Activated CD4-positive, alpha-beta T cell treated with anti-CD3 and anti-CD28 coated beads, Interleukin-2, amount 10 ng/mL, durations not matched to agents 24 days and 14 days (primary cell): ENCODE measurements at regions not wholly inside any gene's neighbourhood (a gene's known extent, or its start where the extent isn't known, plus 50 kb on each side); places are given as distances from the start of the nearest gene placed in this dataset.

ENCODE experiments used
- DNase-seq: peaks from one replicate; pipeline ENCODE4 v3.0.0; 2022
- H3K27ac Mint-ChIP-seq: one replicate; pipeline ENCODE4 v1.8.0; 2022; ENCODE audit warnings: mild to moderate bottlenecking, mixed read lengths
- H3K27me3 Mint-ChIP-seq: one replicate; pipeline ENCODE4 v1.8.0; 2022; ENCODE audit warnings: mixed read lengths
- H3K36me3 Mint-ChIP-seq: one replicate; pipeline ENCODE4 v1.8.0; 2022; ENCODE audit warnings: low read depth, mild to moderate bottlenecking, mixed read lengths
- H3K4me1 Mint-ChIP-seq: one replicate; pipeline ENCODE4 v1.8.0; 2021; ENCODE audit warnings: mixed read lengths
- H3K4me3 Mint-ChIP-seq: one replicate; pipeline ENCODE4 v1.8.0; 2022; ENCODE audit warnings: mild to moderate bottlenecking, moderate library complexity, mixed read lengths
- H3K9me3 Mint-ChIP-seq: one replicate; pipeline ENCODE4 v1.8.0; 2021; ENCODE audit warnings: mixed read lengths
- intact Hi-C: fragments of 100-400 bp; cut with micrococcal nuclease; formaldehyde crosslinking; loops from one replicate; pipeline ENCODE4 v1.15.1; 2023

DNA sequence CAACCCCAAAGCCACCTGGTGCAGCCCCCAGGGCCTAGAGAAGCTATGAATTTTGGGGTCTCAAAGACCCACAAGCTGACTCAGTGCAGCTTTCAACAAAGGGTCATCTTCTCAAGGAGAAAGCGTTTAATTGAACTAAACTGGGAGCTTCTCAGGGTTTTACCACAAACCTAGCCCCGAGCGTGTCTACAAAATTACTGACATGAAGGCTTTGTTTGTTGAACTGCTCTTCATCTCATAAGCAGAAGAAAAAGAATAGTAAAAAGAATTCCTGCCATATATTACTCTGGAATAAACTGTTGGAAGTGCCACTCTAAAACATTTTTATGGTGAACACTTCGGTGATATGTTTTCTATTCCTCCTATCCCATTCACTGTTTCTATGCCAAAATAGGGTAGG, 50.8 kb upstream of the INCENP start:
- H3K4me3 Mint-ChIP-seq: no peak overlapping the region
- H3K27me3 Mint-ChIP-seq: no peaks in the 10 kb centered on the region
- no peak for DNase-seq
- H3K4me1 Mint-ChIP-seq: peaks cover 2% of the 10 kb centered on the region
- no peaks in the 10 kb centered on the region for H3K9me3 Mint-ChIP-seq
- intact Hi-C loops: no loop called here
- H3K27ac Mint-ChIP-seq: no peak overlapping the region
- no peaks in the 10 kb centered on the region for H3K36me3 Mint-ChIP-seq

DNA sequence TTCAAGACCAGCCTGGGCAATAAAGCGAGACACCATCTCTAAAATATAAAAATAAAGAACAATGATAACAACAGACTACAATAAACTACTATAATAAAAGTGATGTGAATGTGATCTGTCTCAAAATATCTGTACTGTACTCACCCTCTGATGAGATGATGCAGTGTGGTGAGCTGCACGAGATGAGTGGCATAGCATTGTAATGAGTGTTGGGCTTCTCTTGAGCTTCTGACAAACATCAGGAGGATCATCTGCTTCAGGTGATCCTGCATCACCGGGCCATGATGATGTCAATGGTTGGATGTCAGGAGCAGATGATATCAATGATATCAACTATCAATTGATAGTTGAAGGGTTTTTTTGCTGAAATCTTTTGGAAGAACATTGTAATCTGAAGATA, 52.4 kb upstream of the INCENP start:
- no peak for DNase-seq
- intact Hi-C loops: no loop called here
- no peaks in the 10 kb centered on the region for H3K9me3 Mint-ChIP-seq
- H3K4me1 Mint-ChIP-seq: peaks cover 2% of the 10 kb centered on the region
- H3K4me3 Mint-ChIP-seq: no peak overlapping the region
- no peaks in the 10 kb centered on the region for H3K27me3 Mint-ChIP-seq
- H3K27ac Mint-ChIP-seq: no peak overlapping the region
- no peaks in the 10 kb centered on the region for H3K36me3 Mint-ChIP-seq

DNA sequence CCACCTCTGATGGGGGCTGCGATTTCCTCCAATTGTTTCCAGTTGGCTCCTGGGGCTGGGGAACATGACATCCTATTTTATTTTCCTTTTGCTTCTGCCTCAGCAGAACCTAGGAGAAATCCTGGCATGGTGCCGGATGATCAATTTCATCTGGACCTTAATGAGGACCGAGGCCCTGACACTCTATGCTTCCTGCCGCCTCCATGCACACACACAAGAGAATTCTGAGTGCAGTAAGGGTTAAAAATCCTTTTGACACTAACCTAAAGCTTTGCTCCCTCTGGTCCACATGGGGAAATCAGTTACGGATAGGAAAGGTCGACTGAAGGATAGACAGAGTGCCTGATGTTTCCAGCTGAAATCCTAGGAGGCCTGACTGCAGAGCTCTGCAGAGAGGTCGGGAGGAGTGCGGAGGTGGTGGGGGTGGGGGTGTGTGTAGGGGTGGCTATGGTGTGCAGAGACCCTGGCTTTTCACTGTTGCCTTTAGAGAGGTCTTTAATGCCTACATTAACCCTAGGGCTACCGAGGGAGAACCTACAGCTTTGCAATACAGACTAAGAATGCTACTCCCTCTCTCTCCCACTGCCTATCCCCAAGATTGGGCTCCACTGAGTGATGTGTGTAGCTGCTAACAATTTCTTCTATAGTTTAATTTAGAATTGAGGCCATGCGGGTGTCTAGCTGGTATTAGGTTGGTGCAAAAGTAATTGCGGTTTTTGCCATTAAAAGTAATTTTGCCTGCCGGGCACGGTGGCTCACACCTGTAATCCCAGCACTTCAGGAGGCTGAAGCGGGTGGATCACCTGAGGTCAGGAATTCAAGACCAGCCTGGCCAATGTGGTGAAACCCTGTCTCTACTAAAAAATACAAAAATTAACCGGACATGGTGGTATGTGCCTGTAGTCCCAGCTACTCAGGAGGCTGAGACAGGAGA, 53.6 kb upstream of the INCENP start:
- Mint-ChIP-seq H3K27me3 (peaks cover 2% of the 10 kb centered on the region), H3K9me3 (no peaks in the 10 kb centered on the region), H3K27ac (no peak overlapping the region), H3K4me3 (no peak overlapping the region), H3K36me3 (no peaks in the 10 kb centered on the region), H3K4me1 (peaks cover 2% of the 10 kb centered on the region)
- intact Hi-C loops: no loop called here
- DNase-seq: no peak

DNA sequence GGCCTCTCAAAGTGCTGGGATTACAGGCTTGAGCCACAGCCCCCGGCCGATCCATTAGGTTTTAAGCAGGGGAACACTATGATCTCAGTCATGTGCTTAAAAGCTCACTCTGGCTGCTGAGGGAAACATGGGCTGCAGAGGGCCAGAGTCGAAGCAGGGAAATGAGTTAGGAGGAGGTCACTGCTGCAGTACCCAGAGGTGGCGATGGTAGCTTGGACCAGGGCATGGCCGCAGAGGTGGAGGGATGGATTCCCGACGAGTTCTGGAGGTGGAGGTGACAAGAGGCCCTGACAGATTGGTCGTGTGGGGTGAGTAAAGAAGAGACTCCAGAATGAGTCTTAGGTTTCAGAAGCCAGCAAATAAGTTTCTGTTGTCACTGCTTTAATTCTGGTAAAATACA, 54.4 kb upstream of the INCENP start:
- Mint-ChIP-seq H3K27me3 (peaks cover 5% of the 10 kb centered on the region), H3K36me3 (no peaks in the 10 kb centered on the region), H3K4me3 (no peak overlapping the region), H3K4me1 (peaks cover 2% of the 10 kb centered on the region), H3K27ac (no peak overlapping the region), H3K9me3 (no peaks in the 10 kb centered on the region)
- DNase-seq: no peak
- intact Hi-C loops: no loop called here

DNA sequence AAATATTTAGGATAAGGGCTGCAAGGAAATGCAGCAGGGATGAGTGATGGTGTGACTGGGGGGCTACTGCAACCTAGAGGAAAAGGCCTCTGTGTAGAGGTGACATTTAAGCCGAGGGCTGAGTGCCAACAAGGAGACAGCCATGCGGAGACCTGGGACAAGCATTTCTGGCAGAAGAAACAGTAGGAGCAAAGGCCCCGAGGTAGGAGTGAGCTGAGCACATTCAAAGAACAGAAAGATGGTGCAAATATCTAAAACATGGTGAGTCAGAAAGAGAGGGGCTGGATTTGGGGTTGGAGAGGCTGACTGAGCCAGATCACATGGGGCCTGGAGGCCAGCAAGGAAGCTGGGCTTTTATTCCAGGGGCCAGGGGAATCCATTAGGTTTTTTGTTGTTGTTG, 55.1 kb upstream of the INCENP start:
- intact Hi-C loops: no loop called here
- H3K4me1 Mint-ChIP-seq: peaks cover 2% of the 10 kb centered on the region
- H3K27me3 Mint-ChIP-seq: peaks cover 5% of the 10 kb centered on the region
- H3K9me3 Mint-ChIP-seq: no peaks in the 10 kb centered on the region
- H3K4me3 Mint-ChIP-seq: no peak overlapping the region
- no peaks in the 10 kb centered on the region for H3K36me3 Mint-ChIP-seq
- H3K27ac Mint-ChIP-seq: no peak overlapping the region
- DNase-seq: no peak

DNA sequence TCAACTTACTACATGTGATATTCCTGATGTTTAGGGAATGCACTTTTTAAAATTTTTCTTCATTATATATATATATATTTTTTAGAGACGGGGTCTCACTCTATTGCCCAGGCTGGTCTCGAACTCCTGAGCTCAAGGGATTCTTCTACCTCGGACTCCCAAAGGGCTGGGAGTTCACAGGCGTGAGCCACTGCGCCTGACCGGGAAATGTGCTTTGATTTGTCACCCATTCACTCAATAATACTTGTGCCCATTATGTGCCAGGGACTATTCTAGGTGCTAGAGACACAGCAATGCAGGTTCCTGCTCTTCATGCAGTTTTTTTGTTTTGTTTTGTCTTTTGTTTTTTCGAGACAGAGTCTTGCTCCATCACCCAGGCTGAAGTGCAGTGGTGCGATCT, 56.1 kb upstream of the INCENP start:
- H3K27me3 Mint-ChIP-seq: peaks cover 5% of the 10 kb centered on the region
- intact Hi-C loops: no loop called here
- no peak for DNase-seq
- peaks cover 2% of the 10 kb centered on the region for H3K4me1 Mint-ChIP-seq
- no peaks in the 10 kb centered on the region for H3K36me3 Mint-ChIP-seq
- no peak overlapping the region for H3K27ac Mint-ChIP-seq
- no peak overlapping the region for H3K4me3 Mint-ChIP-seq
- no peaks in the 10 kb centered on the region for H3K9me3 Mint-ChIP-seq

DNA sequence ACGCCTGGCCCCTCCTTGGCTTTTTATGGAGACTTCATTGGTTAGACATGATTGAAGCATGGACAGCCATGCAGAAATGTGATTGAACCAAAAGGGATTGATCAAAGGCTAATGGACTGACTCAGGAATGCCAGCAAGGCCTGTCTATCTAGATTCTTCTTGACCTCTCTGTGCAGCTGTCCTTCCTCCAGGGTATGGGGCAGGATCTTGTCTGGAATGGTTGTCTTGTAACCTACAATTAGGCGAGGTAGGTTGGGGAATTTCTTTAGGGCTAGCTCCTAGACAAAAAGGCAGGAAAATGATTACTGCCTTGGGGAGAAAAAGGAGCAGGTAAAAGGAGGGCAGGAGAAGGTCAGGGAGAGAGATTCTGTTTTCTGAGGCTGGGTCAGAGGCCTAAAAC, 59.6 kb upstream of the INCENP start:
- Mint-ChIP-seq H3K9me3 (no peaks in the 10 kb centered on the region), H3K4me1 (no peaks in the 10 kb centered on the region), H3K4me3 (no peak overlapping the region), H3K27ac (no peak overlapping the region), H3K36me3 (no peaks in the 10 kb centered on the region), H3K27me3 (peaks cover 7% of the 10 kb centered on the region)
- intact Hi-C loops: no loop called here
- no peak for DNase-seq

DNA sequence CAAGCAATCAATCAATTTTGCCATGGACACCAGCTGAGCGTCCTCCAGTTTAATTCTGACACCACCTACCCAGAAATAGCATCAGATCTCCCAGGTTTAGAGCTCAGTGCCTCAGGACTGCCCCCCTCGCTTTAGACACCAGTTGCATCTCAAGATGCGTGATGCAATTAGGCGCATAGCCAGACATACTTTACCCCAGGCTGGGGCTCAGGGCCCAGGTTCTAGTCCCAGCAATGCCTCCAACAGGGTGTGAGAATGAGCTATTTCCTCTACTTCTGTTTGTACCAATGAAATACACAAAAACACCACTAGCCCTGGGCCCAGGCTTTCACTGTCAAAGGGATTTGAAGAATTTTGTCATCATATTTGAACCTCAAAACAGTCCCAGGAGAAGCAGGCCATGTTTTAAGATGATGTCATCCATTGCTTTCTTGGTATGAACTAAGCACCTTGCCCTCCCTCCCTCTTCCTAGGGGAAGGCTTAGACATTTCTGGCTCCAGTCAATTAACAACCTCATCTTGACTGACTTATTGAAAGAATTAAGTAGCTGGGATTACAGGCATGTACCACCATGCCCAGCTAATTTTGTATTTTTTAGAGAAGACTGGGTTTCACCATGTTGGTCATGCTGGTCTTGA, 61.5 kb upstream of the INCENP start:
- H3K36me3 Mint-ChIP-seq: no peaks in the 10 kb centered on the region
- DNase-seq: no peak
- H3K27me3 Mint-ChIP-seq: peaks cover 7% of the 10 kb centered on the region
- no peak overlapping the region for H3K27ac Mint-ChIP-seq
- no peaks in the 10 kb centered on the region for H3K9me3 Mint-ChIP-seq
- no peaks in the 10 kb centered on the region for H3K4me1 Mint-ChIP-seq
- intact Hi-C loops: no loop called here
- no peak overlapping the region for H3K4me3 Mint-ChIP-seq

DNA sequence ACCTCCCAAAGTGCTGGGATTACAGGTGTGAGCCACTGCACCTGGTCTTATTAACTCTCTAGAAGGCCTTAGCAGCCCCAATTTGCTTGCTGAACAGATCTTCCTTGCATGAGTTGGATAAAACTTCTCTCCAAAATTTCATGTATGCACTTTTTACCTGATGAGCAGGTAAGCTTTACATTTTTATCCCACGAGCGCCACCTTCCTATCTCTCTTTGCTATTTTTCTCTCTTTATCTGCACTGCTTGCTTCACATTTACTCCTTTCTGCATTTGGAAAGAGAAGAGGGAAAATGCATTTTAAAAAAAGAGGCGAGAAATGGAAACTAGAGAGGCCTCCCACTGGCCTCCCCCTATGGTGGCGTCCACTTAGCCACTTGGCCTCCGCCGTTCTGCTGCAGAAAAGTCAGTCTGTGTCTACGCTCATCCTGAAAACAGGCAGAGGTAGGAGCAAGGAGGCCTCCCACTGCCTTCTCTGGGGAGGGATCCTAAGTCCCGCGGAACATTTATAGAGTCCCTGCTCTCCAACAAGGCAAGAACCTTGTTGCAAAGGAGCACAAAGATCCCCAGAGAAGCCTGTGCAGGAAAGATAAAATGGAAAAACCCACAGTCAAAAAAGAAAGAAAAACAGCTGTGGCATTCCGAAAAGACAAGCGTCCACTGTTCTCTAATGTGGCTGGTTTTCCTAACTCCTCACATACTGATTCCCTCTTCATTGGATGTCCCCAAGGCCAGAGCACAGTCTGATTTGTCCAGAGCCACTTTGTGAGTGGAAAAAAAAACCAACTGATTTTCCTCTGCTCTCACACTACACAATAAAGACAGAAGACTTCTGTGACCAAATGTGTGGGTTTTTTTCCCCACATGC, 62.2 kb upstream of the INCENP start:
- intact Hi-C loops: no loop called here
- Mint-ChIP-seq H3K27me3 (peaks cover 7% of the 10 kb centered on the region), H3K36me3 (no peaks in the 10 kb centered on the region), H3K9me3 (no peaks in the 10 kb centered on the region), H3K4me1 (no peaks in the 10 kb centered on the region), H3K27ac (no peak overlapping the region), H3K4me3 (no peak overlapping the region)
- no peak for DNase-seq

DNA sequence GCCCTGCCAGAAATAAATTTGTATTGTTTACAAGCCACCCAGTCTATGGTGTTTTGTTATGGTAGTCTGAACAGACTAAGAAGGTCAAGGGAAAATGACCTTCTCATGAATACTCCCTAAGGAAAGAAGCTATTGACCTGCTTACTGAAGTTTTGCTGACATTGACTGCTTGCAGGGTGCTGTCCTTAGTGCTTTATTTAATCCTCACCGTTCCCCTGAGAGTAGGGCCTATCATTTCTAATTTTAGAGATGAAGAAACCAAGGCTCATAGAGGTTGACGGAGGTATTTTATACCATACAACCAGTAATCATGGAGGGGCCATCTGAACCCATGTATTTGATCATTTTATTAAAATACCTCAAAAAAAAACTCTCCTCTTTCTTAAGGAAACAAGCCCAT, 66.7 kb upstream of the INCENP start:
- peaks cover 18% of the 10 kb centered on the region for H3K27me3 Mint-ChIP-seq
- H3K9me3 Mint-ChIP-seq: no peaks in the 10 kb centered on the region
- DNase-seq: no peak
- intact Hi-C loops: no loop called here
- H3K36me3 Mint-ChIP-seq: no peaks in the 10 kb centered on the region
- no peak overlapping the region for H3K4me3 Mint-ChIP-seq
- no peak overlapping the region for H3K27ac Mint-ChIP-seq
- H3K4me1 Mint-ChIP-seq: no peaks in the 10 kb centered on the region

DNA sequence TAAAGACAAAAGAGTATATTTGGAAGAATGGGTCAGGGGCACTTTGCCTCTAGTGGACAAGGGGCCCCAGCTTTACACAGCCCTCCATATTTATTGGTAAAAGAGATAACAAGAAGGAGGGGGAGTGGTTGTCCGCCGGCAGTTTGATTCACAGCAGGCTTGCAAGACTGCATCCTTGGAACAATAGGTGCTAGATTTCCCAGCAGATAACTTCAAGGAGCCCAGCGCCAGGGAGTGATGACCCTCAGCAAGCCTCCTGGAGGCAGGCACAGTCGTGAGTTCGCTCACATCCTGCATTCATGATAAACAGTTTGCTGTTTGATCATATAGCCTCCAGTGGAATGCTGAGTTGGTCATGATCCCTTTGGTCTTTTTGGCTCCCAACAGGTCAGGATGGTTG, 67.8 kb upstream of the INCENP start:
- no peak for DNase-seq
- Mint-ChIP-seq H3K27ac (no peak overlapping the region), H3K9me3 (no peaks in the 10 kb centered on the region), H3K4me3 (no peak overlapping the region), H3K27me3 (peaks cover 20% of the 10 kb centered on the region), H3K4me1 (no peaks in the 10 kb centered on the region), H3K36me3 (no peaks in the 10 kb centered on the region)
- intact Hi-C loops: no loop called here

DNA sequence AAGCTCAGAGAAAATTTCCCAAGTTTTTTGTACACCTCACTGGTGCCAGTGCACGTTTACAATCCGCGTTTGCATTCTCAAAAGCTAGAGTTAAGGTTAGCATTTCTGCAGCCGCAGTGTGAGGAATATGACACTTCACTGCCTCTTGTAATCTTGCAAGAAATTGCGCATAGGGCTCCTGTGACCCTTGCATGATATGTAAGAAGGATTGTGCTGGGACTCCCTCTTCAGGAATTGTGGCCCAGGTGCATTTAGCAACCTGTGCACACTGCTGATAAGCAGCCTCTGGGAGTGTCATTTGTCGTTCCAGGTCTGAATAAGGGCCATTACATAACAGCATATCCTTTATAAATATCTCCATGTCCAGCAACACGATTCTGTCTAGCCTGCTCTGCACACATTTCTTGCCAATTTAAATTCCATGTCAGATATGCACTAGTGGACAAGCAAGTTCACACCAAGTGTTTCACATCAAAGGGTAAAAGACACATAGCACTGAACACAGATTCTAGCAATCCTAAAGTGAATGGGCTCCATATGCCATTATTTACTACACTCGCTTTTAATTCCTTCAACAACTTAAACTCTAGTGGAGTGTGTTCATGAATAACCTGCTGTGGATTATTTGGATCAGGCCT, 69.2 kb upstream of the INCENP start:
- intact Hi-C loops: no loop called here
- peak; percentile 68 for DNase-seq
- H3K9me3 Mint-ChIP-seq: no peaks in the 10 kb centered on the region
- H3K4me1 Mint-ChIP-seq: no peaks in the 10 kb centered on the region
- H3K4me3 Mint-ChIP-seq: no peak overlapping the region
- no peak overlapping the region for H3K27ac Mint-ChIP-seq
- H3K36me3 Mint-ChIP-seq: no peaks in the 10 kb centered on the region
- peaks cover 20% of the 10 kb centered on the region for H3K27me3 Mint-ChIP-seq

DNA sequence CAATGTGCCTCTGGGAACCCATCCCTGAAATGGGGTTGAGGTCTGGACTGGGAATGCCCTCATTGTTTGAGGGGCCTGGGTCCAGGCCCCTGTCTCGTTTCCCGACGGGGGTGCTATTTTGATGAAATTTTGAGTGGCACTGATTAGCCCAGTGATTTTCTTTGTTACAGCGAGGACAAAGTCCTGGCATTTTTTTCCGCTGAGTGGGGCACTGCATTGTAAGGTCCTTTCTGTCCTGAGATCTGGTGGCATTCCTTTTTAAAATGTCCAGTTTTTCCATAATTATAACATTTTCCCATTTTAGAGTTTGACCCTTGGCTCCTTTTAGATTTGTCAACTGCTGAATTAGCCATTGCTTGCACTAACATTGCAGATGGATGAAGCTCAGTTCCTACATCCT, 69.7 kb upstream of the INCENP start:
- Mint-ChIP-seq H3K4me3 (no peak overlapping the region), H3K4me1 (no peaks in the 10 kb centered on the region), H3K27ac (no peak overlapping the region)

More for the DNA sequence above, 69.7 kb upstream of the INCENP start:
- Mint-ChIP-seq H3K36me3 (no peaks in the 10 kb centered on the region), H3K9me3 (no peaks in the 10 kb centered on the region), H3K27me3 (peaks cover 20% of the 10 kb centered on the region)
- DNase-seq: no peak
- intact Hi-C loops: no loop called here
